ENCODE measurements at regions not wholly inside any gene's neighbourhood (a gene's known extent, or its start where the extent isn't known, plus 50 kb on each side); places are given as distances from the start of the nearest gene placed in this dataset.

GRCh38 chr5:164265566-164265965 is 760.1 kb downstream of the MAT2B start:
- no peaks in the 10 kb centered on the region for H3K36me3 ChIP-seq (replicated peaks in 1 of 2; ENCODE audit: control insufficient read depth in 1 of 2, insufficient read depth in 2 of 2, low read length in 2 of 2)
- ChIA-PET CTCF (ENCODE audit: low intra/inter-chr PET ratio, low total read pairs) (no interaction called here), POLR2A (no interaction called here)
- ATAC-seq (no peak), DNase-seq (ENCODE audit: low spot score) (no peak), FAIRE-seq (no peak)
- no peak overlapping the region for H3K4me3 ChIP-seq (replicated peaks in 1 of 3; ENCODE audit: insufficient read depth in 1 of 3, low read depth in 2 of 3, low read length in 3 of 3)
- no peaks in the 10 kb centered on the region for H3K27me3 ChIP-seq (ENCODE audit: control insufficient read depth in 1 of 2, insufficient read depth in 2 of 2, low read length in 2 of 2)
- H4K20me1 ChIP-seq (ENCODE audit: insufficient read depth, low read length), result no peaks in the 10 kb centered on the region
- 0% methylated on average over 1 of the region's 1 CpG for WGBS (ENCODE audit: low lambda C conversion rate)
- H3K27ac ChIP-seq (ENCODE audit: extremely low read length, insufficient read depth, low read length), result no peak overlapping the region
- no peaks in the 10 kb centered on the region for H3K79me2 ChIP-seq (ENCODE audit: insufficient read depth, low read length)
- no peaks in the 10 kb centered on the region for H3K4me1 ChIP-seq (ENCODE audit: insufficient read depth, low read length)
- peaks cover 19% of the 10 kb centered on the region for H3K9me3 ChIP-seq (ENCODE audit: low read length)
- H2AFZ ChIP-seq (ENCODE audit: low read length), result no peak overlapping the region
- H3K9ac ChIP-seq (ENCODE audit: insufficient read depth, low read depth, low read length), result no peak overlapping the region
- in situ Hi-C loops (cut with HindIII; ENCODE audit: extremely low pct_ligation_motif_present, low pct_unique_long_range_greater_than_20kb), result no loop called here
- TF ChIP-seq NONO (IDR thresholded peaks at IDR 0.05) (no peak), NONO (CRISPR knock-in tag; conservative IDR thresholded peaks at IDR 0.05) (no peak), KAT8 (CRISPR knock-in tag; IDR thresholded peaks at IDR 0.05) (no peak), ZNF160 (CRISPR knock-in tag; IDR thresholded peaks at IDR 0.05) (no peak), SSRP1 (CRISPR knock-in tag; IDR thresholded peaks at IDR 0.05) (no peak), CHD4 (IDR thresholded peaks at IDR 0.05; ENCODE audit: borderline replicate concordance, low read length) (no peak), MXD4 (CRISPR knock-in tag; IDR thresholded peaks at IDR 0.05) (no peak), HIVEP1 (CRISPR knock-in tag; IDR thresholded peaks at IDR 0.05) (no peak), HOXA7 (CRISPR knock-in tag; IDR thresholded peaks at IDR 0.05) (no peak), KDM6A (CRISPR knock-in tag; IDR thresholded peaks at IDR 0.05; ENCODE audit: low read depth) (no peak), MIER2 (CRISPR knock-in tag; IDR thresholded peaks at IDR 0.05) (no peak), MYPOP (CRISPR knock-in tag; IDR thresholded peaks at IDR 0.05) (no peak), ZNF614 (CRISPR knock-in tag; IDR thresholded peaks at IDR 0.05; ENCODE audit: borderline replicate concordance) (no peak), ZNF746 (CRISPR knock-in tag; IDR thresholded peaks at IDR 0.05) (no peak)
- TF ChIP-seq, protein P1, sequence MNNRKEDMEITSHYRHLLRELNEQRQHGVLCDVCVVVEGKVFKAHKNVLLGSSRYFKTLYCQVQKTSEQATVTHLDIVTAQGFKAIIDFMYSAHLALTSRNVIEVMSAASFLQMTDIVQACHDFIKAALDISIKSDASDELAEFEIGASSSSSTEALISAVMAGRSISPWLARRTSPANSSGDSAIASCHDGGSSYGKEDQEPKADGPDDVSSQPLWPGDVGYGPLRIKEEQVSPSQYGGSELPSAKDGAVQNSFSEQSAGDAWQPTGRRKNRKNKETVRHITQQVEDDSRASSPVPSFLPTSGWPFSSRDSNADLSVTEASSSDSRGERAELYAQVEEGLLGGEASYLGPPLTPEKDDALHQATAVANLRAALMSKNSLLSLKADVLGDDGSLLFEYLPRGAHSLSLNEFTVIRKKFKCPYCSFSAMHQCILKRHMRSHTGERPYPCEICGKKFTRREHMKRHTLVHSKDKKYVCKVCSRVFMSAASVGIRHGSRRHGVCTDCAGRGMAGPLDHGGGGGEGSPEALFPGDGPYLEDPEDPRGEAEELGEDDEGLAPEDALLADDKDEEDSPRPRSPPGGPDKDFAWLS (CRISPR knock-in tag; IDR thresholded peaks at IDR 0.05; ENCODE audit: borderline replicate concordance), result no peak
- intact Hi-C loops (cut with micrococcal nuclease; ENCODE audit: unreplicated experiment), result no loop called here
- H3K4me2 ChIP-seq (ENCODE audit: low read depth, low read length), result no peak overlapping the region
- BruUV-seq (replicated peaks), result no TSS peak
